ENCODE measurements at regions not wholly inside any gene's neighbourhood (a gene's known extent, or its start where the extent isn't known, plus 50 kb on each side); places are given as distances from the start of the nearest gene placed in this dataset.

GRCh38 chr2:147325990-147326389 lies 518.8 kb upstream of the ACVR2A start:
- Mint-ChIP-seq H3K9me3 (no peaks in the 10 kb centered on the region), H3K27ac (no peak overlapping the region), H3K36me3 (ENCODE audit: low read depth) (no peaks in the 10 kb centered on the region), H3K27me3 (no peaks in the 10 kb centered on the region), H3K4me3 (no peak overlapping the region), H3K4me1 (ENCODE audit: low read depth) (peaks cover 15% of the 10 kb centered on the region)
- ChIA-PET POLR2A (no interaction called here), CTCF (no interaction called here)
- Histone ChIP-seq H3K27ac (ENCODE audit: low read depth in 1 of 2, low read length in 2 of 2) (no peak overlapping the region), H3K9me3 (ENCODE audit: control insufficient read depth in 1 of 2, insufficient read depth in 1 of 2, low read length in 2 of 2) (peaks cover 0 to 8% of the 10 kb centered on the region in 2 experiments), H3K4me1 (ENCODE audit: insufficient read depth, low read length) (no peaks in the 10 kb centered on the region), H3K4me3 (ENCODE audit: low read length) (no peak overlapping the region), H3K27me3 (ENCODE audit: control insufficient read depth in 1 of 2, insufficient read depth in 2 of 2, low read length in 2 of 2) (no peaks in the 10 kb centered on the region), H3K36me3 (ENCODE audit: insufficient read depth, low read length) (no peaks in the 10 kb centered on the region)
- no peak for DNase-seq
- TF ChIP-seq CTCF (IDR thresholded peaks at IDR 0.05) = no peak
- intact Hi-C loops (cut with DNase I, micrococcal nuclease) = loop anchor here in 1 of 2 experiments (5.0 kb wide), 1 partner anchor 34 kb away; no protein-coding TSS in a partner anchor
- no peak for ATAC-seq (ENCODE audit: poor library complexity)

DNA sequence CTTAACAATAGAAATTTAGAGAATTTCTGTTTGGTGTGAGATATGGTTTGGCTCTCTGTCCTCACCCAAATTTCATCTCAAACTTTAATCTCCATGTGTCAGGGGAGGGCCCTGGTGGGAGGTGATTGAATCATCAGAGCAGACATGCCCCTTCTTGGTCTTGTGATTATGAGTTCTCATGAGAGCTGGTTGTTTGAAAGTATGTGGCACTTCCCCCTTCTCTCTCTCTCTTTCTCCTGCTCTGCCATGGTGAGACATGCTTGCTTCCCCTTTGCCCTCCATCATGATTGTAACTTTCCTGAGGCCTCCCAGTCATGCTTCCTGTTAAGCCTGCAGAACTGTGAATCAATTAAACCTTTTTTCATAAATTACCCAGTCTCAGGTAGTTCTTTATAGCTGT lies 524.7 kb upstream of the ACVR2A start:
- H3K9me3 ChIP-seq (ENCODE audit: control insufficient read depth in 1 of 2, insufficient read depth in 1 of 2, low read length in 2 of 2) = peaks cover 7 to 21% of the 10 kb centered on the region in 2 experiments
- Mint-ChIP-seq H3K9me3 (peaks cover 10% of the 10 kb centered on the region), H3K36me3 (ENCODE audit: low read depth) (no peaks in the 10 kb centered on the region), H3K27ac (no peak overlapping the region), H3K4me1 (ENCODE audit: low read depth) (no peaks in the 10 kb centered on the region), H3K4me3 (no peak overlapping the region), H3K27me3 (no peaks in the 10 kb centered on the region)
- intact Hi-C loops (cut with DNase I, micrococcal nuclease) = no loop called here
- H3K4me3 ChIP-seq (ENCODE audit: low read length) = no peak overlapping the region
- ChIA-PET CTCF (no interaction called here), POLR2A (no interaction called here)
- no peak for ATAC-seq (ENCODE audit: poor library complexity)
- H3K36me3 ChIP-seq (ENCODE audit: insufficient read depth, low read length) = no peaks in the 10 kb centered on the region
- no peak for DNase-seq
- H3K4me1 ChIP-seq (ENCODE audit: insufficient read depth, low read length) = no peaks in the 10 kb centered on the region
- no peak for TF ChIP-seq CTCF (IDR thresholded peaks at IDR 0.05)
- no peak overlapping the region for H3K27ac ChIP-seq (ENCODE audit: low read depth in 1 of 2, low read length in 2 of 2)
- no peaks in the 10 kb centered on the region for H3K27me3 ChIP-seq (ENCODE audit: control insufficient read depth in 1 of 2, insufficient read depth in 2 of 2, low read length in 2 of 2)

DNA sequence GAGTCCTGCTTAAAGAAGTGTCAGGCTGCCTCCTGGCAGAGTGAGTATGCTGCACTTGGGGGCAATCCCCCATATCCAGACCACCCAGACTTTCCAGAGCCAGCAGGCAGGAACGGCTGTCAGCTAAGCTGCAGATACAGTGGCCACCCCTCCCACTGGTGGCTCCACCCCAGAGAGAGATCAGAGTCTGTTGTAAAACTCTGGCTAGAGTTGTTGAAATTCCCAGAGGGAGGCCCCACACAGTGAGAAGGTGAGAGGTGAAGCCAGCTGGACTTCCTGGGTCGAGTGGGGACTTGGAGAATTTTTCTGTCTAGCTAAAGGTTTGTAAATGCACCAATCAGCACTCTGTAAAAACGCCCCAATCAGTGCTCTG lies 533.8 kb upstream of the ACVR2A start:
- CTCF ChIA-PET = no interaction called here
- intact Hi-C loops (cut with DNase I, micrococcal nuclease) = no loop called here
- Histone ChIP-seq H3K9me3 (ENCODE audit: control insufficient read depth in 1 of 2, insufficient read depth in 1 of 2, low read length in 2 of 2) (no peaks in the 10 kb centered on the region), H3K27ac (ENCODE audit: low read depth in 1 of 2, low read length in 2 of 2) (no peak overlapping the region), H3K27me3 (ENCODE audit: control insufficient read depth in 1 of 2, insufficient read depth in 2 of 2, low read length in 2 of 2) (no peaks in the 10 kb centered on the region), H3K36me3 (ENCODE audit: insufficient read depth, low read length) (no peaks in the 10 kb centered on the region), H3K4me1 (ENCODE audit: insufficient read depth, low read length) (no peaks in the 10 kb centered on the region), H3K4me3 (ENCODE audit: low read length) (no peak overlapping the region)
- no peaks in the 10 kb centered on the region for H3K36me3 Mint-ChIP-seq (ENCODE audit: low read depth)
- ATAC-seq (ENCODE audit: poor library complexity) (no peak), DNase-seq (no peak)
- H3K27me3 Mint-ChIP-seq = no peaks in the 10 kb centered on the region
- H3K9me3 Mint-ChIP-seq = peaks cover 2% of the 10 kb centered on the region
- no peak overlapping the region for H3K27ac Mint-ChIP-seq
- no peak for TF ChIP-seq CTCF (IDR thresholded peaks at IDR 0.05)
- peaks cover 4% of the 10 kb centered on the region for H3K4me1 Mint-ChIP-seq (ENCODE audit: low read depth)
- POLR2A ChIA-PET = no interaction called here
- H3K4me3 Mint-ChIP-seq = no peak overlapping the region
